ENCODE measurements at regions not wholly inside any gene's neighbourhood (a gene's known extent, or its start where the extent isn't known, plus 50 kb on each side); places are given as distances from the start of the nearest gene placed in this dataset.
A peak's percentile ranks its signal among the peaks of the same experiment; 100 is the strongest.

DNA sequence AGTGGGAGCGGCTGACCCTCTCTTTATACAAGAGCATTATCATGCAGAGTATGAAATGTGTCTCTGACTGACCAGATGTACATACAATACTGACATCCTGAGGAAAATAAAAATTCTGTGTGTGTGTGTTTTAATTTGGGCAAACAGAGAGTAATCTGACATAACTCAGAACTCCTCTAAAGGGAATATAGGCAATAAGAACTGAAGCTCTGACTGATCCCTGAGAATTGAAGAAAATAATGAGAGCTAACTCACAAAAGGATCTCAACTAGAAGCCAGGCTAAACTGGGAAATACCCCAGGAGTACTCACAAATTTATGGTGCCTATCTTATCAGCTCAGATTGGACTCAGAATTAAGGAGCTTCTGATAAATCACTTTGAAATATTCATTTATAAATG, 539.9 kb downstream of the OLFM4 start:
- no peak overlapping the region for H3K14ac ChIP-seq (ENCODE audit: low read length in 2 of 2)
- no peak overlapping the region for H3K9ac ChIP-seq (ENCODE audit: low read length)
- H2BK12ac ChIP-seq (ENCODE audit: low read length in 2 of 2), result no peak overlapping the region
- DNase-seq, result no peak
- no peaks in the 10 kb centered on the region for H3K4me1 ChIP-seq (ENCODE audit: control insufficient read depth, insufficient read depth, low read depth, low read length)
- H2BK5ac ChIP-seq (ENCODE audit: low read depth, low read length, poor library complexity, severe bottlenecking), result no peak overlapping the region
- H4K91ac ChIP-seq (ENCODE audit: low read length), result no peak overlapping the region
- H3K4me3 ChIP-seq (ENCODE audit: insufficient read depth in 1 of 2, low read depth in 1 of 2, low read length in 2 of 2), result no peak overlapping the region
- no peak overlapping the region for H3K4ac ChIP-seq (ENCODE audit: low read depth in 1 of 2, low read length in 2 of 2)
- H3K4me2 ChIP-seq (ENCODE audit: low read length, poor library complexity, severe bottlenecking), result no peak overlapping the region
- WGBS, result 100% methylated on average over 1 of the region's 1 CpG
- H2AK5ac ChIP-seq (ENCODE audit: low read length, severe bottlenecking), result no peak overlapping the region
- no peak overlapping the region for H4K8ac ChIP-seq (ENCODE audit: low read length)
- no peaks in the 10 kb centered on the region for H3K36me3 ChIP-seq (ENCODE audit: control insufficient read depth in 1 of 2, insufficient read depth in 2 of 2, low read depth in 1 of 2, low read length in 2 of 2)
- no peak overlapping the region for H3K18ac ChIP-seq (ENCODE audit: low read depth in 1 of 2, low read length in 2 of 2)
- no peak overlapping the region for H2BK120ac ChIP-seq (ENCODE audit: low read depth, low read length)
- no peak overlapping the region for H2AFZ ChIP-seq (ENCODE audit: low read depth, low read length)
- H3K27me3 ChIP-seq (ENCODE audit: control insufficient read depth in 1 of 2, insufficient read depth in 1 of 2, low read length in 2 of 2), result no peaks in the 10 kb centered on the region
- H3K27ac ChIP-seq (ENCODE audit: low read length, poor library complexity, severe bottlenecking), result no peak overlapping the region
- no peaks in the 10 kb centered on the region for H3K79me1 ChIP-seq (replicated peaks; ENCODE audit: low read length, poor library complexity, severe bottlenecking)
- no peak overlapping the region for H3K23ac ChIP-seq (ENCODE audit: low read length in 2 of 2)
- H3K9me3 ChIP-seq (ENCODE audit: control insufficient read depth, low read length), result no peaks in the 10 kb centered on the region
- H2BK15ac ChIP-seq (ENCODE audit: low read depth, poor library complexity, severe bottlenecking), result no peak overlapping the region

DNA sequence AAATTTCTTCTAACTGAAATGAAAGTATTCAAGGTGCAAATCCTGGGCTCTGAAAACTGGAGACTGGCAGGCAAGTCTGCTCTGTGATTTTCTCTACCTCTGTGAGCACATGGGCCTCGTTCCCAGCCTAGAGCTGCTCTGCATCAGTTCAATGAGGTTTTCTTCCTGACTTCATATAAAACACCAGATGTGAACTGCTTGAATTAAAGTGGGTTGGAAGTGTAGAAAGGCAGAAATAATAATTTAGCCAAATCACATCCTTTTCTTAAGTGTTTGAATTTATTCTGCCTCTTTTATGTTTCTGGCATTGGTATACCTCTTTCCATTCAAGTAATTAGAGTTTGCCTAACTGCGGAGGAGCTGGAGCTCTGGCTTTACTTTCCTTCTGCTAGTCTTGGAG, 540.8 kb downstream of the OLFM4 start:
- Histone ChIP-seq H3K9ac (ENCODE audit: low read length) (no peak overlapping the region), H3K14ac (ENCODE audit: low read length in 2 of 2) (no peak overlapping the region), H2AK5ac (ENCODE audit: low read length, severe bottlenecking) (no peak overlapping the region), H2BK120ac (ENCODE audit: low read depth, low read length) (no peak overlapping the region), H4K8ac (ENCODE audit: low read length) (no peak overlapping the region), H2BK12ac (ENCODE audit: low read length in 2 of 2) (no peak overlapping the region), H2BK5ac (ENCODE audit: low read depth, low read length, poor library complexity, severe bottlenecking) (no peak overlapping the region), H3K4me3 (ENCODE audit: insufficient read depth in 1 of 2, low read depth in 1 of 2, low read length in 2 of 2) (no peak overlapping the region), H3K18ac (ENCODE audit: low read depth in 1 of 2, low read length in 2 of 2) (no peak overlapping the region), H2AFZ (ENCODE audit: low read depth, low read length) (no peak overlapping the region), H3K79me1 (replicated peaks; ENCODE audit: low read length, poor library complexity, severe bottlenecking) (no peaks in the 10 kb centered on the region), H3K4ac (ENCODE audit: low read depth in 1 of 2, low read length in 2 of 2) (no peak overlapping the region), H3K9me3 (ENCODE audit: control insufficient read depth, low read length) (no peaks in the 10 kb centered on the region), H3K23ac (ENCODE audit: low read length in 2 of 2) (no peak overlapping the region), H3K4me1 (ENCODE audit: control insufficient read depth, insufficient read depth, low read depth, low read length) (no peaks in the 10 kb centered on the region), H3K27ac (ENCODE audit: low read length, poor library complexity, severe bottlenecking) (no peak overlapping the region), H3K27me3 (ENCODE audit: control insufficient read depth in 1 of 2, insufficient read depth in 1 of 2, low read length in 2 of 2) (no peaks in the 10 kb centered on the region), H3K36me3 (ENCODE audit: control insufficient read depth in 1 of 2, insufficient read depth in 2 of 2, low read depth in 1 of 2, low read length in 2 of 2) (no peaks in the 10 kb centered on the region), H4K91ac (ENCODE audit: low read length) (no peak overlapping the region), H2BK15ac (ENCODE audit: low read depth, poor library complexity, severe bottlenecking) (no peak overlapping the region), H3K4me2 (ENCODE audit: low read length, poor library complexity, severe bottlenecking) (no peak overlapping the region)
- WGBS, result 90% methylated on average over 2 of the region's 2 CpGs
- DNase-seq, result no peak

GRCh38 chr13:53601113-53601512, 572.5 kb downstream of the OLFM4 start:
- peak; percentile 9 for DNase-seq

GRCh38 chr13:53605326-53605725, 576.7 kb downstream of the OLFM4 start:
- Histone ChIP-seq H3K27ac (ENCODE audit: low read length, poor library complexity, severe bottlenecking) (no peak overlapping the region), H3K4me1 (ENCODE audit: control insufficient read depth, insufficient read depth, low read depth, low read length) (no peaks in the 10 kb centered on the region), H2BK5ac (ENCODE audit: low read depth, low read length, poor library complexity, severe bottlenecking) (no peak overlapping the region), H4K91ac (ENCODE audit: low read length) (no peak overlapping the region), H3K4ac (ENCODE audit: low read depth in 1 of 2, low read length in 2 of 2) (no peak overlapping the region), H2BK120ac (ENCODE audit: low read depth, low read length) (no peak overlapping the region), H2AFZ (ENCODE audit: low read depth, low read length) (no peak overlapping the region), H3K9ac (ENCODE audit: low read length) (no peak overlapping the region), H2BK15ac (ENCODE audit: low read depth, poor library complexity, severe bottlenecking) (no peak overlapping the region), H3K23ac (ENCODE audit: low read length in 2 of 2) (no peak overlapping the region), H3K18ac (ENCODE audit: low read depth in 1 of 2, low read length in 2 of 2) (no peak overlapping the region), H3K9me3 (ENCODE audit: control insufficient read depth, low read length) (peaks cover 8% of the 10 kb centered on the region), H3K36me3 (ENCODE audit: control insufficient read depth in 1 of 2, insufficient read depth in 2 of 2, low read depth in 1 of 2, low read length in 2 of 2) (no peaks in the 10 kb centered on the region), H4K8ac (ENCODE audit: low read length) (no peak overlapping the region), H3K4me2 (ENCODE audit: low read length, poor library complexity, severe bottlenecking) (no peak overlapping the region), H2AK5ac (ENCODE audit: low read length, severe bottlenecking) (no peak overlapping the region), H3K79me1 (replicated peaks; ENCODE audit: low read length, poor library complexity, severe bottlenecking) (no peaks in the 10 kb centered on the region), H3K27me3 (ENCODE audit: control insufficient read depth in 1 of 2, insufficient read depth in 1 of 2, low read length in 2 of 2) (no peaks in the 10 kb centered on the region), H3K14ac (ENCODE audit: low read length in 2 of 2) (no peak overlapping the region), H2BK12ac (ENCODE audit: low read length in 2 of 2) (no peak overlapping the region), H3K4me3 (ENCODE audit: insufficient read depth in 1 of 2, low read depth in 1 of 2, low read length in 2 of 2) (no peak overlapping the region)
- 83% methylated on average over 1 of the region's 1 CpG for WGBS
- DNase-seq, result no peak

More at GRCh38 chr13:53601113-53601512, 572.5 kb downstream of the OLFM4 start:
- Histone ChIP-seq H3K27me3 (ENCODE audit: control insufficient read depth in 1 of 2, insufficient read depth in 1 of 2, low read length in 2 of 2) (no peaks in the 10 kb centered on the region), H2BK12ac (ENCODE audit: low read length in 2 of 2) (no peak overlapping the region), H2BK5ac (ENCODE audit: low read depth, low read length, poor library complexity, severe bottlenecking) (no peak overlapping the region), H3K9me3 (ENCODE audit: control insufficient read depth, low read length) (peaks cover 8% of the 10 kb centered on the region), H3K18ac (ENCODE audit: low read depth in 1 of 2, low read length in 2 of 2) (no peak overlapping the region), H3K36me3 (ENCODE audit: control insufficient read depth in 1 of 2, insufficient read depth in 2 of 2, low read depth in 1 of 2, low read length in 2 of 2) (no peaks in the 10 kb centered on the region), H3K4me2 (ENCODE audit: low read length, poor library complexity, severe bottlenecking) (no peak overlapping the region), H3K27ac (ENCODE audit: low read length, poor library complexity, severe bottlenecking) (no peak overlapping the region), H3K14ac (ENCODE audit: low read length in 2 of 2) (no peak overlapping the region), H3K23ac (ENCODE audit: low read length in 2 of 2) (no peak overlapping the region), H4K91ac (ENCODE audit: low read length) (no peak overlapping the region), H2BK15ac (ENCODE audit: low read depth, poor library complexity, severe bottlenecking) (no peak overlapping the region), H4K8ac (ENCODE audit: low read length) (no peak overlapping the region), H3K4ac (ENCODE audit: low read depth in 1 of 2, low read length in 2 of 2) (no peak overlapping the region), H3K4me3 (ENCODE audit: insufficient read depth in 1 of 2, low read depth in 1 of 2, low read length in 2 of 2) (no peak overlapping the region), H3K4me1 (ENCODE audit: control insufficient read depth, insufficient read depth, low read depth, low read length) (no peaks in the 10 kb centered on the region), H2AFZ (ENCODE audit: low read depth, low read length) (no peak overlapping the region), H2BK120ac (ENCODE audit: low read depth, low read length) (no peak overlapping the region), H2AK5ac (ENCODE audit: low read length, severe bottlenecking) (no peak overlapping the region), H3K79me1 (replicated peaks; ENCODE audit: low read length, poor library complexity, severe bottlenecking) (no peaks in the 10 kb centered on the region), H3K9ac (ENCODE audit: low read length) (no peak overlapping the region)
- 21% methylated on average over 3 of the region's 5 CpGs for WGBS

Data from mesenchymal stem cell (in vitro differentiated cells and primary cell).